ENCODE measurements at regions not wholly inside any gene's neighbourhood (a gene's known extent, or its start where the extent isn't known, plus 50 kb on each side); places are given as distances from the start of the nearest gene placed in this dataset.

DNA sequence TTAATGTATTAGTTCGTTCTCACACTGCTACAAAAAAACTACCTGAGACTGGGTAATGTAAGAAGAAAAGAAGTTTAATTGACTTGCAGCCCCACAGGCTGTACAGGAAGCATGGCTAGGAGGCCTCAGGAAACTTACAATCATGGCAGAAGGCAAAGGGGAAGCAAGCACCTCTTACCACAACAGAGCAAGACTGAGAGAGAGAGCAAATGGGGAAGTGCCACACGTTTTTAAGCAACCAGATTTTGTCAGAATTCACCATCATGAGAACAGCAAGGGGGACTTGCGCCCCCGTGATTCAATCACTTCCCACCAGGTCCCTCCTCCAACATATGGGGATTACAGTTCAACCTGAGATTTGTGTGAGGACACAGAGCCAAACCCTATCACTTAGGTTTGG, 70.8 kb upstream of the SRSF6 start:
- TF ChIP-seq POLR2AphosphoS5 (IDR thresholded peaks at IDR 0.05; ENCODE audit: low read depth, low read length): no peak
- TF ChIP-seq, protein P1, sequence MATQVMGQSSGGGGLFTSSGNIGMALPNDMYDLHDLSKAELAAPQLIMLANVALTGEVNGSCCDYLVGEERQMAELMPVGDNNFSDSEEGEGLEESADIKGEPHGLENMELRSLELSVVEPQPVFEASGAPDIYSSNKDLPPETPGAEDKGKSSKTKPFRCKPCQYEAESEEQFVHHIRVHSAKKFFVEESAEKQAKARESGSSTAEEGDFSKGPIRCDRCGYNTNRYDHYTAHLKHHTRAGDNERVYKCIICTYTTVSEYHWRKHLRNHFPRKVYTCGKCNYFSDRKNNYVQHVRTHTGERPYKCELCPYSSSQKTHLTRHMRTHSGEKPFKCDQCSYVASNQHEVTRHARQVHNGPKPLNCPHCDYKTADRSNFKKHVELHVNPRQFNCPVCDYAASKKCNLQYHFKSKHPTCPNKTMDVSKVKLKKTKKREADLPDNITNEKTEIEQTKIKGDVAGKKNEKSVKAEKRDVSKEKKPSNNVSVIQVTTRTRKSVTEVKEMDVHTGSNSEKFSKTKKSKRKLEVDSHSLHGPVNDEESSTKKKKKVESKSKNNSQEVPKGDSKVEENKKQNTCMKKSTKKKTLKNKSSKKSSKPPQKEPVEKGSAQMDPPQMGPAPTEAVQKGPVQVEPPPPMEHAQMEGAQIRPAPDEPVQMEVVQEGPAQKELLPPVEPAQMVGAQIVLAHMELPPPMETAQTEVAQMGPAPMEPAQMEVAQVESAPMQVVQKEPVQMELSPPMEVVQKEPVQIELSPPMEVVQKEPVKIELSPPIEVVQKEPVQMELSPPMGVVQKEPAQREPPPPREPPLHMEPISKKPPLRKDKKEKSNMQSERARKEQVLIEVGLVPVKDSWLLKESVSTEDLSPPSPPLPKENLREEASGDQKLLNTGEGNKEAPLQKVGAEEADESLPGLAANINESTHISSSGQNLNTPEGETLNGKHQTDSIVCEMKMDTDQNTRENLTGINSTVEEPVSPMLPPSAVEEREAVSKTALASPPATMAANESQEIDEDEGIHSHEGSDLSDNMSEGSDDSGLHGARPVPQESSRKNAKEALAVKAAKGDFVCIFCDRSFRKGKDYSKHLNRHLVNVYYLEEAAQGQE (IDR thresholded peaks at IDR 0.05; ENCODE audit: insufficient read depth in 1 of 2, low read depth in 2 of 2, low read length in 2 of 2): no peak

Measured in PFSK-1 (cell line).